Fibroblast of lung (primary cell): ENCODE measurements at regions not wholly inside any gene's neighbourhood (a gene's known extent, or its start where the extent isn't known, plus 50 kb on each side); places are given as distances from the start of the nearest gene placed in this dataset.

Source experiments
- DNase-seq, 2 donors: peaks; one replicate each; pipeline versions ENCODE4 v3.0.0 to v3.0.0-alpha.2; 2010; ENCODE audit warnings: low read depth in 2 of 2
- H2AFZ ChIP-seq: 2 replicates; pipeline ENCODE4 v1.5.1; 2012; ENCODE audit warnings: low read length, control low read depth, inconsistent platforms
- H3K27ac ChIP-seq: 2 replicates; pipeline ENCODE4 v1.5.1; 2011; ENCODE audit warnings: low read length, control low read depth; ENCODE audit not compliant: insufficient read depth
- H3K27me3 ChIP-seq: 2 replicates; pipeline ENCODE4 v1.5.1; 2011; ENCODE audit warnings: mild to moderate bottlenecking, low read length; ENCODE audit not compliant: control insufficient read depth, insufficient read depth
- H3K36me3 ChIP-seq: 2 replicates; pipeline ENCODE4 v1.5.1; 2011; ENCODE audit warnings: low read length; ENCODE audit not compliant: control insufficient read depth, insufficient read depth
- H3K4me1 ChIP-seq: 2 replicates; pipeline ENCODE4 v1.5.1; 2011; ENCODE audit warnings: low read length; ENCODE audit not compliant: control insufficient read depth, insufficient read depth; ENCODE audit errors: extremely low read depth
- H3K4me2 ChIP-seq: 2 replicates; pipeline ENCODE4 v1.5.1; 2011; ENCODE audit warnings: low read length, control low read depth; ENCODE audit not compliant: insufficient read depth; ENCODE audit errors: extremely low read depth
- H3K4me3 ChIP-seq, 4 experiments: fragments of 200-600 bp in 1 of 4; sonication (generic) in 1 of 4; replicated peaks in 1 of 4; 2 replicates each; pipeline ENCODE4 v1.5.1; 2011 to 2016; ENCODE audit warnings: low read length in 4 of 4, low read depth in 3 of 4, mild to moderate bottlenecking in 3 of 4, control low read depth in 2 of 4, inconsistent platforms in 1 of 4, mixed read lengths in 1 of 4; ENCODE audit not compliant: insufficient read depth in 1 of 4; ENCODE audit errors: control extremely low read depth in 1 of 4
- H3K79me2 ChIP-seq: 2 replicates; pipeline ENCODE4 v1.5.1; 2012; ENCODE audit warnings: mild to moderate bottlenecking, low read length, inconsistent platforms; ENCODE audit not compliant: control insufficient read depth, insufficient read depth
- H3K9ac ChIP-seq: 2 replicates; pipeline ENCODE4 v1.5.1; 2011; ENCODE audit warnings: mild to moderate bottlenecking, low read length, control low read depth; ENCODE audit not compliant: insufficient read depth
- H3K9me3 ChIP-seq: 2 replicates; pipeline ENCODE4 v1.5.1; 2012; ENCODE audit warnings: low read depth, low read length; ENCODE audit not compliant: control insufficient read depth, insufficient read depth
- H4K20me1 ChIP-seq: 2 replicates; pipeline ENCODE4 v1.5.1; 2011; ENCODE audit warnings: low read length; ENCODE audit not compliant: control insufficient read depth, insufficient read depth; ENCODE audit errors: extremely low read depth
- CTCF ChIP-seq, 2 donors: IDR thresholded peaks in 1 of 2; conservative IDR thresholded peaks in 1 of 2; 1 replicate in 1 of 2; 2 replicates in 1 of 2; pipeline ENCODE4 v1.5.1; 2011 to 2012; ENCODE audit warnings: low read length in 2 of 2, control low read depth in 1 of 2, inconsistent platforms in 1 of 2, low read depth in 1 of 2, mild to moderate bottlenecking in 1 of 2
- EZH2 ChIP-seq: IDR thresholded peaks from 2 replicates; pipeline ENCODE4 v1.5.1; 2012; ENCODE audit warnings: low read length, control low read depth, mild to moderate bottlenecking; ENCODE audit errors: missing control alignments

- H3K27me3 ChIP-seq, result no peaks in the 10 kb centered on the region
- TF ChIP-seq EZH2, result no peak
- no peak for TF ChIP-seq CTCF (conservative IDR thresholded peaks at IDR 0.05 in 1 of 2, IDR thresholded peaks at IDR 0.05 in 1 of 2; ENCODE audit: low read depth in 1 of 2, low read length in 2 of 2)
- no peak overlapping the region for H3K9ac ChIP-seq
- no peaks in the 10 kb centered on the region for H3K36me3 ChIP-seq
- H3K79me2 ChIP-seq, result no peaks in the 10 kb centered on the region
- H3K4me1 ChIP-seq, result no peaks in the 10 kb centered on the region
- no peak overlapping the region for H3K27ac ChIP-seq
- peak; percentile 7 to 51 for DNase-seq
- H2AFZ ChIP-seq, result peak overlapping the region; percentile 35
- H3K9me3 ChIP-seq, result no peaks in the 10 kb centered on the region
- H3K4me3 ChIP-seq, result no peak overlapping the region
- H4K20me1 ChIP-seq, result no peaks in the 10 kb centered on the region
- H3K4me2 ChIP-seq, result no peak overlapping the region
These were observed 137.5 kb downstream of the ZNF674 start for GRCh38 chrX:46407753-46408130.

- no peak for DNase-seq
- Histone ChIP-seq H3K27me3 (no peaks in the 10 kb centered on the region), H3K4me2 (no peak overlapping the region), H2AFZ (no peak overlapping the region), H3K4me3 (no peak overlapping the region), H3K27ac (no peak overlapping the region), H4K20me1 (no peaks in the 10 kb centered on the region), H3K4me1 (no peaks in the 10 kb centered on the region), H3K9me3 (no peaks in the 10 kb centered on the region), H3K36me3 (no peaks in the 10 kb centered on the region), H3K79me2 (no peaks in the 10 kb centered on the region), H3K9ac (no peak overlapping the region)
- TF ChIP-seq CTCF (conservative IDR thresholded peaks at IDR 0.05 in 1 of 2, IDR thresholded peaks at IDR 0.05 in 1 of 2; ENCODE audit: low read depth in 1 of 2, low read length in 2 of 2), result no peak
- TF ChIP-seq EZH2, result no peak
These were observed 138.0 kb downstream of the ZNF674 start for GRCh38 chrX:46407036-46407752.

GRCh38 chrX:46404774-46405173, 140.4 kb downstream of the ZNF674 start:
- DNase-seq, result no peak
- H3K27ac ChIP-seq, result no peak overlapping the region
- TF ChIP-seq CTCF (conservative IDR thresholded peaks at IDR 0.05 in 1 of 2, IDR thresholded peaks at IDR 0.05 in 1 of 2; ENCODE audit: low read depth in 1 of 2, low read length in 2 of 2) (no peak), EZH2 (no peak)
- H3K79me2 ChIP-seq, result no peaks in the 10 kb centered on the region
- no peaks in the 10 kb centered on the region for H3K36me3 ChIP-seq
- no peaks in the 10 kb centered on the region for H3K9me3 ChIP-seq
- no peak overlapping the region for H3K9ac ChIP-seq
- no peaks in the 10 kb centered on the region for H3K4me1 ChIP-seq
- no peak overlapping the region for H3K4me2 ChIP-seq
- H3K27me3 ChIP-seq, result no peaks in the 10 kb centered on the region
- no peak overlapping the region for H3K4me3 ChIP-seq
- no peak overlapping the region for H2AFZ ChIP-seq
- H4K20me1 ChIP-seq, result no peaks in the 10 kb centered on the region
